Ectodermal cell (in vitro differentiated cells): ENCODE measurements at regions not wholly inside any gene's neighbourhood (a gene's known extent, or its start where the extent isn't known, plus 50 kb on each side); places are given as distances from the start of the nearest gene placed in this dataset.

Experiments used
- H3K27ac ChIP-seq: 2 replicates; pipeline ENCODE4 v1.7.0; 2013; ENCODE audit warnings: mild to moderate bottlenecking, low read depth, low read length; ENCODE audit not compliant: insufficient read depth, poor library complexity, severe bottlenecking
- H3K27me3 ChIP-seq: 2 replicates; pipeline ENCODE4 v1.7.0; 2013; ENCODE audit warnings: mild to moderate bottlenecking, low read length; ENCODE audit not compliant: insufficient read depth, control insufficient read depth, poor library complexity, severe bottlenecking
- H3K36me3 ChIP-seq: one replicate; pipeline ENCODE4 v1.7.0; 2013; ENCODE audit warnings: low read length; ENCODE audit not compliant: control insufficient read depth, insufficient read depth
- H3K4me1 ChIP-seq: one replicate; pipeline ENCODE4 v1.7.0; 2013; ENCODE audit warnings: low read length; ENCODE audit not compliant: control insufficient read depth, insufficient read depth
- H3K4me3 ChIP-seq: 2 replicates; pipeline ENCODE4 v1.7.0; 2013; ENCODE audit warnings: low read depth, low read length, control low read depth; ENCODE audit not compliant: insufficient read depth
- H3K9me3 ChIP-seq: 2 replicates; pipeline ENCODE4 v1.7.0; 2013; ENCODE audit warnings: mild to moderate bottlenecking, low read length, moderate library complexity; ENCODE audit not compliant: control insufficient read depth
- WGBS, 2 experiments: methylation state at CpG; one replicate each; pipeline ENCODE4 v1.1.7; 2013; ENCODE audit warnings: missing lambda C conversion rate in 2 of 2; 5-methylcytosine and 5-hydroxymethylcytosine counted together

GRCh38 chr5:107168848-107169752 lies 501.6 kb downstream of the EFNA5 start:
- Histone ChIP-seq H3K27ac (no peak overlapping the region), H3K36me3 (no peaks in the 10 kb centered on the region), H3K9me3 (no peaks in the 10 kb centered on the region), H3K27me3 (no peaks in the 10 kb centered on the region), H3K4me1 (no peaks in the 10 kb centered on the region), H3K4me3 (no peak overlapping the region)
- 94 to 96% methylated on average over 8 of the region's 8 CpGs for WGBS, 2 experiments

- no peaks in the 10 kb centered on the region for H3K27me3 ChIP-seq
- no peak overlapping the region for H3K4me3 ChIP-seq
- no peaks in the 10 kb centered on the region for H3K9me3 ChIP-seq
- H3K27ac ChIP-seq, result no peak overlapping the region
- no peaks in the 10 kb centered on the region for H3K4me1 ChIP-seq
- whole genome bisulfite sequencing, 2 experiments, result 80 to 85% methylated on average over 1 of the region's 1 CpG
- no peaks in the 10 kb centered on the region for H3K36me3 ChIP-seq
These were observed 502.7 kb downstream of the EFNA5 start for GRCh38 chr5:107168086-107168485.

GRCh38 chr5:107165296-107165695 lies 505.4 kb downstream of the EFNA5 start:
- Histone ChIP-seq H3K27ac (no peak overlapping the region), H3K4me1 (no peaks in the 10 kb centered on the region), H3K9me3 (no peaks in the 10 kb centered on the region), H3K36me3 (no peaks in the 10 kb centered on the region), H3K4me3 (no peak overlapping the region), H3K27me3 (no peaks in the 10 kb centered on the region)
- WGBS, 2 experiments, result 69 to 71% methylated on average over 2 of the region's 2 CpGs

GRCh38 chr5:107157809-107158208 lies 512.9 kb downstream of the EFNA5 start:
- H3K36me3 ChIP-seq, result no peaks in the 10 kb centered on the region
- WGBS, 2 experiments, result 91 to 98% methylated on average over 5 of the region's 5 CpGs
- H3K4me3 ChIP-seq, result no peak overlapping the region
- H3K9me3 ChIP-seq, result no peaks in the 10 kb centered on the region
- H3K27me3 ChIP-seq, result no peaks in the 10 kb centered on the region
- no peaks in the 10 kb centered on the region for H3K4me1 ChIP-seq
- no peak overlapping the region for H3K27ac ChIP-seq

- no peaks in the 10 kb centered on the region for H3K36me3 ChIP-seq
- H3K27ac ChIP-seq, result no peak overlapping the region
- H3K4me1 ChIP-seq, result no peaks in the 10 kb centered on the region
- no peaks in the 10 kb centered on the region for H3K27me3 ChIP-seq
- no peak overlapping the region for H3K4me3 ChIP-seq
- H3K9me3 ChIP-seq, result no peaks in the 10 kb centered on the region
- WGBS, 2 experiments, result 87 to 93% methylated on average over 3 to 4 of the region's 4 CpGs
These were observed 515.0 kb downstream of the EFNA5 start for GRCh38 chr5:107155707-107156106.

- Histone ChIP-seq H3K9me3 (no peaks in the 10 kb centered on the region), H3K36me3 (no peaks in the 10 kb centered on the region), H3K27me3 (no peaks in the 10 kb centered on the region), H3K4me3 (no peak overlapping the region), H3K27ac (no peak overlapping the region), H3K4me1 (no peaks in the 10 kb centered on the region)
- WGBS, 2 experiments, result 96 to 97% methylated on average over 6 of the region's 6 CpGs
These were observed 516.1 kb downstream of the EFNA5 start for GRCh38 chr5:107154593-107154992.

- no peaks in the 10 kb centered on the region for H3K36me3 ChIP-seq
- no peaks in the 10 kb centered on the region for H3K9me3 ChIP-seq
- H3K27me3 ChIP-seq, result no peaks in the 10 kb centered on the region
- no peak overlapping the region for H3K27ac ChIP-seq
- no peaks in the 10 kb centered on the region for H3K4me1 ChIP-seq
- H3K4me3 ChIP-seq, result no peak overlapping the region
- WGBS, 2 experiments, result 83 to 100% methylated on average over 1 of the region's 2 CpGs
These were observed 517.5 kb downstream of the EFNA5 start for GRCh38 chr5:107153283-107153682.

- Histone ChIP-seq H3K27me3 (no peaks in the 10 kb centered on the region), H3K4me1 (no peaks in the 10 kb centered on the region)
- WGBS, 2 experiments, result 88 to 97% methylated on average over 2 of the region's 3 CpGs
These were observed 521.3 kb downstream of the EFNA5 start for GRCh38 chr5:107149243-107150005.

GRCh38 chr5:107147589-107147988 lies 523.1 kb downstream of the EFNA5 start:
- Histone ChIP-seq H3K9me3 (no peaks in the 10 kb centered on the region), H3K36me3 (no peaks in the 10 kb centered on the region), H3K27me3 (no peaks in the 10 kb centered on the region), H3K4me3 (no peak overlapping the region), H3K4me1 (no peaks in the 10 kb centered on the region), H3K27ac (no peak overlapping the region)
- WGBS, 2 experiments, result 91 to 100% methylated on average over 1 of the region's 1 CpG

More at GRCh38 chr5:107149243-107150005, 521.3 kb downstream of the EFNA5 start:
- no peak overlapping the region for H3K27ac ChIP-seq
- no peak overlapping the region for H3K4me3 ChIP-seq
- no peaks in the 10 kb centered on the region for H3K9me3 ChIP-seq
- no peaks in the 10 kb centered on the region for H3K36me3 ChIP-seq

- 91 to 100% methylated on average over 3 to 4 of the region's 4 CpGs for WGBS, 2 experiments
- no peaks in the 10 kb centered on the region for H3K4me1 ChIP-seq
- no peak overlapping the region for H3K4me3 ChIP-seq
- no peaks in the 10 kb centered on the region for H3K36me3 ChIP-seq
- no peaks in the 10 kb centered on the region for H3K27me3 ChIP-seq
- no peak overlapping the region for H3K27ac ChIP-seq
- no peaks in the 10 kb centered on the region for H3K9me3 ChIP-seq
These were observed 523.8 kb downstream of the EFNA5 start for GRCh38 chr5:107146901-107147300.
